GM21390 (cell line): ENCODE measurements at regions not wholly inside any gene's neighbourhood (a gene's known extent, or its start where the extent isn't known, plus 50 kb on each side); places are given as distances from the start of the nearest gene placed in this dataset.
"Not testable (repeated sequence)": the region's sequence is repeated elsewhere in the genome, so short reads cannot be mapped to it uniquely, and the experiment has no call there.

Experiments
- ATAC-seq: cut with Tn5 transposase; IDR thresholded peaks from one replicate; pipeline ENCODE4 v1.9.1; 2021; ENCODE audit not compliant: unreplicated experiment

DNA sequence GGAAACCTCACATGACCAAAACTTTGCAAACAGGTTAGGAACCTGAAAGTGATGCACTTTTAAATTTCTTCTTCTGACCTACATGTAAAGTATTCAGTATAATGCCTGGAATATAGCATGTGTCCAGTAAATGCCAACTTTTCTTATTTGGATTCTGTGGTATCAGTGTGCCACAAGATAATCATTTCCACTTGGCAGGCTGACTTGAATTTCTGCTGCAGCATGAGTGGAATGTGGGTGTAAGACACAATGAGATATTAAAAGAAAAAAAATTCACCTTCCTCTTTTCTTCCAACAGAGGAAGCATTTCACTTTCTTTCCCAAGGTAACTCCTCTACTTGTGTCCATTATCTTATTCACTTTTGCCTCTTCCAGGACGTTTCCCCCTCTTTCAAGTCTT is 141.9 kb upstream of the PRKD1 start:
- no peak for ATAC-seq

GRCh38 chr14:30072454-30072853 is 144.8 kb upstream of the PRKD1 start:
- not testable (repeated sequence) for ATAC-seq

- no peak for ATAC-seq
Observed at GRCh38 chr14:30077946-30078345, 150.3 kb upstream of the PRKD1 start.

GRCh38 chr14:30078811-30079402 is 151.3 kb upstream of the PRKD1 start:
- no peak for ATAC-seq

DNA sequence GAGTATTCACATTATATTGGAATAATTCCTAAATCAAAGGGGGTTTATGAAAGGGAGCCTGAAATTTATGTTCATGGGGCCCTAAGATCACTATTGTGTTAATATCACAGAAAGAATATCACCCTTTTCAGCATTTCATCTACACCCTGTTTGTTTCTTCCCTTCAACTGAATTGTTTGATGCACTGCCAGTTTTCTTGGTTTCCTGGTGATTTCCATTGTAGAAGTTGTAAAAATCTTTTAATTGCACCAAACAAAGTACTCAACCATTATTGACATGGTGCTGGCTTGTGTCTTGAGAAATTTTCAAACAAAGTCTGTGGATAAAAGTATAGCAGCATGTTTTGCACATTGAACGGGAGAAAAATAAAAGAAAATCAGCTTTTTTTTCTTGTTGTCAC is 154.8 kb upstream of the PRKD1 start:
- ATAC-seq, result no peak

DNA sequence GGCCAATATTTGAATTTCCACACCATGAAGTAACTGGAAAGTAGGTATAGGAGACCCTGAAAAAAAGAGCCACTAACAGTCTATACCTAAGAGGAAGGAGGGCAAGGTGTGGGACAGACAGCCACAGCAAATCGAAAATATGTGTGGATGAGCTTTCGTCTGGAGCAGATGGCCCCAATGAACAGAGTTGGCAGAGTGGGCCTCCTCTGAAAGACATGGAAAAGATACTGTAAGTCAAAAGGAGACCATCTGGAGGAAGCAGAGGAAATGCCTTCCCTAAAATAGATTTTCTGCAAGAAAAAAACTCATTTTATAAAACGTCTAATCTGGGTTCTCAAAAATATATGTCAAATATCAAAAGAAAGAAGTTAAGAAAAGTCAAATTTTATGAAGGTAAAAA is 157.2 kb upstream of the PRKD1 start:
- ATAC-seq, result no peak

GRCh38 chr14:30085943-30086342 is 158.3 kb upstream of the PRKD1 start:
- ATAC-seq, result no peak

- ATAC-seq, result no peak
Observed at GRCh38 chr14:30088620-30089019, 161.0 kb upstream of the PRKD1 start.

DNA sequence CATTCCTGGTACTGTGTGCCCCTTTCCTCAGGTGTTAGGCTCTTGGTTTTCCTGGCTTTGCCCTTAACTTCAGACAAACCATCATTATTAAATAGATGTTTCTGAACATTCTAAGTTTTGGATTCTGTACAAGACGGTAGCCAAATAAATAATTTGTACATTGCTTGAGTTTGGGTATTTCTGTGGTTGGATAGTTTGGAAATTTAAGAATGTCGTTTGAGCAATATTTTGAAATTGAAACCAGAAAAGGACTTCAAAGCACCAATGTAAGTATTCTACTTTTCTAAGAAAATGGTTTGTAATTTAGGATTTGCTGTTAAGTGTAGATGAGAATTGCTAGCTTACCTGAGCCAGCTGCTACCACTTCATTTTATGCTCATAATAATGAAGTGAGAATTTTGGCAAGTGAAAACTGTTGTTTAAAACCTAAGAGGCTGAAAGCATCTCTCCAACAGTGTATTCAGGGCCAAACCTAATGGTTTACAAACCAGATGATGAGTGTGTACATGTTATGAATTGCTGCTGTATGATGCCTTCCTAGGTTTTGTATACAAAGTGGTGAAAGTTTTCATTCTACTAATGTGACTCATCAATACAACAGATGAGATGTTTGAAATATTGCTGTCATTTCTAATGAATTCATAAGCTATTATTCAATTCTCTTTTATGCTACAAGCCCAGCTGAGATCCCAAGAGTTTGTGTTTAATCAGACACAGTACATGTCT is 181.5 kb upstream of the PRKD1 start:
- ATAC-seq, result no peak

DNA sequence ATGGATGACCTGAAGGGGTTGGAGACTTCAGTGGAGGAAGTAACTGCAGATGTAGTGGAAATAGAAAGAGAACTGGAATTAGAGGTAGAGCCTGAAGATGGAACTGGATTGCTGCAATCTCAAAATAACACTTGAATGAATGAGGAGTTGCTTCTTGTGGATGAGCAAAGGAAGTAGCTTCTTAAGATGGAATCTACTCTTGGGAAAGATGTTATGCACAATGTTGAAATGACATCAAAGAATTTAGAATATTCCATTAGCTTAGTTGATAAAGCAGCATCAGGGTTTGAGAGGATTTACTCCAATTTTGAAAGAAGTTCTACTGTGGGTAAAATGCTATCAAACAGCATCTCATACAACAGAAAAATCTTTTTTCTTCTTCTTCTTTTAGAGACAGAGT is 186.4 kb upstream of the PRKD1 start:
- ATAC-seq, result no peak

DNA sequence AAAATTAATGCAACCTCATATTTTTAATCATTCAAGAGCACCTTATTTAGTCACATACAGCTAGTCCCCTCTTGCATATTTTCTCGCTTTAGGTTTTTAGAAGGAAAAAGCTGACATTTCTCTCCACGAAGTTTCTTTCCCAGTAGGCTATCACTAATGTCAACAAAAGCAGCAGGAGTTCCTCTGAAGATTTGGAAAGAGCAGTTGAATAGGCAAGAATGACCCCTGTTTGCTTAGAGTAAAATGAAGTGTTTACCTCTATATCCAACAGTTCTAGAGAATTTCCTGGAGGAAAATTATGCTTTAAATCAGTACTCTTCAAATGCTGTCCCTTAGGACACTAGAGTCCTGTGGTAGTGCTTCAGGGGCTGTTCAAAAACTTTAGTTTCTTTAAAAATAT is 188.1 kb upstream of the PRKD1 start:
- ATAC-seq, result no peak

- ATAC-seq, result no peak
Observed at GRCh38 chr14:30118992-30119640, 191.5 kb upstream of the PRKD1 start.

DNA sequence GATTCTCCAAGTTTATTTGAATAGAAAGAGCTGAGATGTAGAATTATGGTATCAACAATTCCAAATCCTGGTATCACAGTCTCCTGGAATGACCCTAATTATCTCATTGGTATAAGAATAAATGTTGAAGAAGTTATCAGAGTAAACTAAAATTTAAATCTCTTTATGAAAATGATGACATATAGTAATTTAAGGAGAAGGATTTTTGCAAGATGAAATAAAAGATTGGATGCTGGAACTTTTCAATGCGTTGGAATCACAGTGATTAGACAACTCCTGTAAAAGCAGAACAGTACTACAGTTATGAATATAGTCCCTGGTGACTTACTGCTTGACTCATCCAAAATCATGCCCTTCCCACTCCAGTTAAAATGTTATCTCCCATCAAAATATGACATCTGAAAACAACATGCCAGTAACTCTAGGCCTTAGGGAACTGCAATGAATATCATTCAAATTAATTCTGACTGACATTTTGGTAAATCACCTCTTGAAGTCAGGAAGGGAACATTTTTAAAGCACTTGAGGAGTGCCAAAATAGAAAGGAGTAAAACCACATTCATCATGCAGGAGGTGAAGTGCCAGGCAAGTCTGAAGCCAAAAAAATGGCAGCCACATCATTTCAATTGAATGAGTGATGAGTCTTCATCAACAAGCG is 197.8 kb upstream of the PRKD1 start:
- ATAC-seq, result no peak

DNA sequence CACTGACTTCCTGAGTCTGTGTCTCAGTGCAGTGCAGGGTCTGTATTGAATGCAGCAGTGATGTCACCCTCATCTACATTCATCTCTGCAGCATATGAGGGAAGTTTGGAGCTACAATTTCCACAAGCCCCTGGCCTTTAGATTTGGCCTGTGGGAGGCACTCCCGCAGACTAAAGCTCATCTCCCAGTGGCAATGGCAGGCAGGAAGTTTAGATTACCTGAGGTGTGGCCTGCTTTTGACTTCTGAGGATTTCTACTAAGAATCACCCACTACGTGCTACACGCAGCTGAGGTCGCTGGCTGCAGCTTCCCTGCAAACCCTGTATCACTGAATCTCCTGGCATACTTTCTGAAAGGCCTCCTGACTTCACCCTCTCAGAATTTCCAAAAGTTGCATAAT is 202.2 kb upstream of the PRKD1 start:
- ATAC-seq, result no peak

DNA sequence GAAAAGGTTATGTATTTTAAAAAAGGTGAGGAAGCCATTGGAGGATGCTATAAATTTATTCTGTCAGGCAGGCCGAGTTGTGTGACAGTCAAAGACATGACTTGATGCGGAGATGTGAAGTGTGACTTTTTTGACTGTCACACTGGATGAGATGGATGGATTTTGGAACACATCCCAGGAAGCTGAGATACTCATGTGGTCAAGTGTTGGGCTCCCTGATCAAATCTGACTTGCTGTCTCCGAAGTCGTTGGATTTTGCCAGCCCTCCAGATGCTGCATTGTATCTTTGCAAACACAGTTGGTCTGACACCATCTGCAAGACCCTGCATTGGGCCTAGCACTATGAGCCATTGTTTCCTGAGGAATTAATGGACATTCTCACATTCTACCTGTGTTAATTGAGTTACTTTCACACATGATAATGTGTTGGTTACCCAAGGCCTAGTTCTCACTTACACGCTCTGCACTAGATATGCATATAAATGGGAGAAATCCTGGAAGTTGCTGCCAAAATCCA is 204.0 kb upstream of the PRKD1 start:
- no peak for ATAC-seq

- ATAC-seq, result no peak
Observed at GRCh38 chr14:30132196-30132595, 204.5 kb upstream of the PRKD1 start.

DNA sequence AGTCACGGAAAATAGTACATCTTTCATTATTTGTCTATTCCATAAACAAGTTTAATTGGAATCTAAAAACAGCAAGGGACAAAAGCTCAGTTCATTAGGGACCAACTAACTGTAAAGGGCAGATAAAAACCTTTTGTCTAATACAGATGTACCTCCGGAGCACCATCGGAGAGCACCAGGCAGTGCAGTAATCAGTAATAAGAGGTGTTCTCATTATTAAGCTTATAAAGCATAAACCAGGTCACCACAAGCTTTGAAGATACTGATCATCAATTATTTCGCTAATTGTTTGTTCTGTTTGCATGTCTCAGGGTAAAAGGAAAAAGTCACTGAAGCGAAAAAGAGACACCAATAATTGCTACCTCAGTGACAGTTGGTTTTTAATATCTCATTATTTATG is 207.3 kb upstream of the PRKD1 start:
- ATAC-seq, result no peak

GRCh38 chr14:30138567-30138966 is 210.9 kb upstream of the PRKD1 start:
- no peak for ATAC-seq

- ATAC-seq, result no peak
Observed at GRCh38 chr14:30142216-30142615, 214.6 kb upstream of the PRKD1 start.

DNA sequence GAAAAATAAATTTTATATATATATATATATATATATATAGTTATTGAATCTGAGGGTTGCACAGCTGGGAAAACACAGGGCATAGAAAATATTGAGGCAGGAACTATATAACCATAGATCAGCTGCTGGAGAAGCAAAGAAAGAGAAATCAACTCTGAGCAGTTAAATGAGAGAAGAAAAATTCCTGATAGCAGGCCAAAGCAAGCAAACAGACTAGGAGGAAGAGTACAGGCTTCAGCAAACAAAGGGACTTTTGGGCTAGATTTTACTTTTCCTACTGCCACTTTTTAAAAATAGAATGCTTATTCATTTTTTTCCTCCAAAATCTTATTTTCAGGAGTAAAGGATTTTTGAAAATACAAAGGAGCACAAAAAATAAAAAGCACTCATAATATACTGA is 216.0 kb upstream of the PRKD1 start:
- no peak for ATAC-seq

DNA sequence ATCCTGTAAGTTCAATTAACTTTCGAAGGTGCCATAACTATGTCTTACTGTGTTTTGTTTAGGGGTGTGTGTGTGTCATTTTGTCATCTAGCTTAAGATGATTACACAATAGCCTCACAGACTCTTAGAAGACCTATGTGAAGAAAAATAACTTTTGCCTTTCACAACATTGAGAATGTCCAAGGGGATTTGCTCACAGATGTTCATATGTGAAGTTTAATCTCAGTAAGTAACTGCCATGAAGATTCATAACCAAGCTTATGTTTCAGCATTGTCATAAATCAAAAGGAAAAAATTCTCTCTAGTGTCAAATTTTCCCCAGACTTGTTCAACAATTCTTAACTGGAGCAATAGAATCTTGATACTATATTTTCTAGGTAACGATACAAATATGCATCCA is 226.1 kb upstream of the PRKD1 start:
- no peak for ATAC-seq

DNA sequence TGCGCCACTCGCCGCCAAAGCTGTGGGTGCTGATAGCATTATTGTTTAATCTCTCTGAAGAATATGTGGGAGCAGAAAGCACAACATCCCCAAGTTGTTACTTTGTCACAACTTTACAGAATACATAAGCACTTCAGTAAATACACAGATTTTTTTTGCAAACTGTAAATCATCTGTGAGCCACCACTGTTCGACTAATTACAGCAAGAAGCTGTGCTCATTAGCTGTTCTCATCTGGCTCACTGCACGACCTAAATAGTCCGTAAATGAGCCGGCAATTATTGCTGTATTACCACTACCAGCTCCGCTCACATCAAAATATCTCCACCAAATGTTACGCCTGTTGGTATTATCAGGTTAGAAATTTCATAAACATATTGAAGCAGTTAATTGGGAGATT is 228.9 kb upstream of the PRKD1 start:
- no peak for ATAC-seq
